Neural cell (in vitro differentiated cells): ENCODE measurements at regions not wholly inside any gene's neighbourhood (a gene's known extent, or its start where the extent isn't known, plus 50 kb on each side); places are given as distances from the start of the nearest gene placed in this dataset.

Source experiments
- H2AFZ ChIP-seq: fragments of 200-600, 300-800 bp; sonication (generic), shearing (Covaris generic); 2 replicates; pipeline ENCODE4 v1.6.0; 2014; ENCODE audit warnings: low read depth, mild to moderate bottlenecking, antibody characterized with exemption, low read length, moderate library complexity
- H3F3A ChIP-seq: fragments of 200-600 bp; shearing (Covaris generic); 2 replicates; pipeline ENCODE4 v1.6.1; 2016; ENCODE audit warnings: mild to moderate bottlenecking, moderate library complexity, mixed read lengths, antibody characterized with exemption, low read length; ENCODE audit not compliant: insufficient read depth, poor library complexity, severe bottlenecking
- H3K27ac ChIP-seq: fragments of 200-600, 300-800 bp; sonication (generic), shearing (Covaris generic); 2 replicates; pipeline ENCODE4 v1.5.1; 2014; ENCODE audit warnings: mild to moderate bottlenecking, low read length, moderate library complexity
- H3K27me3 ChIP-seq: fragments of 300-800, 200-600 bp; sonication (generic), shearing (Covaris generic); 2 replicates; pipeline ENCODE4 v1.6.0; 2014; ENCODE audit warnings: mild to moderate bottlenecking, low read depth, low read length, moderate library complexity; ENCODE audit not compliant: insufficient read depth
- H3K36me3 ChIP-seq: fragments of 300-800, 200-600 bp; sonication (generic), shearing (Covaris generic); 2 replicates; pipeline ENCODE4 v1.5.1; 2014; ENCODE audit warnings: mild to moderate bottlenecking, antibody characterized with exemption, low read length, moderate library complexity; ENCODE audit not compliant: insufficient read depth
- H3K4me2 ChIP-seq: fragments of 300-800, 200-600 bp; sonication (generic), shearing (Covaris generic); 2 replicates; pipeline ENCODE4 v1.6.0; 2014; ENCODE audit warnings: mild to moderate bottlenecking, low read length
- H3K4me3 ChIP-seq: fragments of 300-800, 200-600 bp; sonication (generic), shearing (Covaris generic); 2 replicates; pipeline ENCODE4 v1.5.1; 2014; ENCODE audit warnings: mild to moderate bottlenecking, low read length, moderate library complexity
- H3K79me2 ChIP-seq: fragments of 200-600 bp; shearing (Covaris generic); replicated peaks from 2 replicates; pipeline ENCODE4 v1.6.0; 2014; ENCODE audit warnings: mild to moderate bottlenecking, low read length, moderate library complexity; ENCODE audit not compliant: insufficient read depth
- H3K9ac ChIP-seq: fragments of 300-800, 200-600 bp; sonication (generic), shearing (Covaris generic); 2 replicates; pipeline ENCODE4 v1.6.1; 2016; ENCODE audit warnings: mild to moderate bottlenecking, low read length, mixed read lengths
- H3K9me2 ChIP-seq: fragments of 200-600 bp; shearing (Covaris generic); 2 replicates; pipeline ENCODE4 v1.6.1; 2016; ENCODE audit warnings: mild to moderate bottlenecking, low read length, mixed read lengths; ENCODE audit not compliant: insufficient read depth
- H3K9me3 ChIP-seq: fragments of 200-600, 300-800 bp; sonication (generic), shearing (Covaris generic); 2 replicates; pipeline ENCODE4 v1.6.1; 2016; ENCODE audit warnings: mild to moderate bottlenecking, mixed run types, low read length, moderate library complexity, mixed read lengths
- H4K20me1 ChIP-seq: fragments of 200-600 bp; shearing (Covaris generic); 2 replicates; pipeline ENCODE4 v1.6.1; 2016; ENCODE audit warnings: mild to moderate bottlenecking, mixed run types; ENCODE audit not compliant: insufficient read depth
- EP300 ChIP-seq: fragments of 450-650 bp; conservative IDR thresholded peaks from 2 replicates; pipeline ENCODE4 v1.6.1; 2014; ENCODE audit warnings: antibody characterized with exemption, mild to moderate bottlenecking, moderate library complexity; ENCODE audit not compliant: poor library complexity, severe bottlenecking
- EZH2 ChIP-seq: fragments of 200-600, 300-800 bp; shearing (Covaris generic), sonication (generic); IDR thresholded peaks from 2 replicates; pipeline ENCODE4 v1.6.1; 2014; ENCODE audit warnings: antibody characterized with exemption, low read length, borderline replicate concordance, mild to moderate bottlenecking; ENCODE audit not compliant: insufficient read depth, poor library complexity, severe bottlenecking
- MXI1 ChIP-seq: fragments of 450-650 bp; conservative IDR thresholded peaks from 2 replicates; pipeline ENCODE4 v1.6.1; 2014; ENCODE audit warnings: antibody characterized with exemption, mild to moderate bottlenecking; ENCODE audit not compliant: poor library complexity, severe bottlenecking
- POLR2AphosphoS5 ChIP-seq: IDR thresholded peaks from 2 replicates; pipeline ENCODE4 v1.6.1; 2012
- RAD21 ChIP-seq: fragments of 450-650 bp; conservative IDR thresholded peaks from 2 replicates; pipeline ENCODE4 v1.6.1; 2014; ENCODE audit warnings: antibody characterized with exemption, mild to moderate bottlenecking, moderate library complexity
- SMC3 ChIP-seq: fragments of 450-650 bp; conservative IDR thresholded peaks from 2 replicates; pipeline ENCODE4 v1.6.1; 2014; ENCODE audit warnings: antibody characterized with exemption, mild to moderate bottlenecking, moderate library complexity; ENCODE audit not compliant: poor library complexity
- TAF1 ChIP-seq: IDR thresholded peaks from 2 replicates; pipeline ENCODE4 v1.6.1; 2012; ENCODE audit warnings: low read depth
- TF ChIP-seq, protein P1 (sequence below): fragments of 450-650 bp; IDR thresholded peaks from 2 replicates; pipeline ENCODE4 v1.5.1; 2014; ENCODE audit warnings: antibody characterized with exemption, mild to moderate bottlenecking, moderate library complexity; ENCODE audit not compliant: poor library complexity, severe bottlenecking
- TF ChIP-seq, protein P2 (sequence below): IDR thresholded peaks from 2 replicates; pipeline ENCODE4 v1.6.1; 2012; ENCODE audit warnings: borderline replicate concordance

DNA sequence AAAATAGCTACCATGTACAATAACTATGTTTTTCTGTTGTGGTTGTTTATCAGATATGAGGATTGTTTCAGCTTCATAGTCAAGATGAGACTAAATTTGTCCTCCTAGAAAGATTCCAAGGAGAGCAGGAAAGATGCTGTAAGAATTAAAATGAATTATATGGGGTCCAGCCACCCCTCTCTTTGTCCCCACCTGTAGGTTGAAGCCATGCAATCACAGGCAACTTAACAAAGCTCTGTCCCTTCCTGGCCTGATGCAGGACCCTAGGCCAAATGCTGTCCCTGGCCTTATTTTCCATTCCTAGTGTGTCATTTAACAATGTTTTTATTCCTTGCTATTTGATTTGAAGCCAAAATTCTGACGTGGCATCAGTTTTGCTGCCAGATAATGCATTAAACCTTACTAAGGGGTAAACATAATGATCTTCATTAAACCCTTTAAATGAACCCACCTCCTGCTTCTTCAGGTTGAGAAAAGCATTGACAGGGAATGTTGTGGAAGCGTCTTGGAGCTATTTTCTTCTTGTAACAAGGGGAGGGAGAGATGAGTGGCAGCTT lies 240.9 kb upstream of the ZNF521 start (continued):
- TF ChIP-seq, protein P1, sequence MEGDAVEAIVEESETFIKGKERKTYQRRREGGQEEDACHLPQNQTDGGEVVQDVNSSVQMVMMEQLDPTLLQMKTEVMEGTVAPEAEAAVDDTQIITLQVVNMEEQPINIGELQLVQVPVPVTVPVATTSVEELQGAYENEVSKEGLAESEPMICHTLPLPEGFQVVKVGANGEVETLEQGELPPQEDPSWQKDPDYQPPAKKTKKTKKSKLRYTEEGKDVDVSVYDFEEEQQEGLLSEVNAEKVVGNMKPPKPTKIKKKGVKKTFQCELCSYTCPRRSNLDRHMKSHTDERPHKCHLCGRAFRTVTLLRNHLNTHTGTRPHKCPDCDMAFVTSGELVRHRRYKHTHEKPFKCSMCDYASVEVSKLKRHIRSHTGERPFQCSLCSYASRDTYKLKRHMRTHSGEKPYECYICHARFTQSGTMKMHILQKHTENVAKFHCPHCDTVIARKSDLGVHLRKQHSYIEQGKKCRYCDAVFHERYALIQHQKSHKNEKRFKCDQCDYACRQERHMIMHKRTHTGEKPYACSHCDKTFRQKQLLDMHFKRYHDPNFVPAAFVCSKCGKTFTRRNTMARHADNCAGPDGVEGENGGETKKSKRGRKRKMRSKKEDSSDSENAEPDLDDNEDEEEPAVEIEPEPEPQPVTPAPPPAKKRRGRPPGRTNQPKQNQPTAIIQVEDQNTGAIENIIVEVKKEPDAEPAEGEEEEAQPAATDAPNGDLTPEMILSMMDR: no peak

DNA sequence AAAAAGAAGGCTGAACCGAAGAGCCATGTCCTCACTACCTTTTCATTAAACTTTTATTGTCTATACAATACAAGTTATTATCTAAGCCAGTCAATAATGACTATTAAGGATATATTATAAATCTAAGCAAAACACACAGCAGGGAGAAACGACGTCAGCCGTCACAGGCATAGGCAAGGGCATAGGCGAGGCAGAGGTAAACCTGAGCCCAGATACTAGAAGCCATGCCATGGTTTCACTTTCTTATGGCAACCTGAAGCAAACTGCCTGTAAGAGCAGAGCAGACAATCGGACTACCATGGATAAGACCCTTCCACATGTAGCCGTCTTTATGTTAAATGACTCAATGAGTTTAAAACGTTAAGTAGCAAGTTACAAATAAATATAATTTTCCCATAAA lies 238.5 kb upstream of the ZNF521 start:
- no peaks in the 10 kb centered on the region for H3K36me3 ChIP-seq
- no peaks in the 10 kb centered on the region for H3K79me2 ChIP-seq
- H3F3A ChIP-seq: no peaks in the 10 kb centered on the region

DNA sequence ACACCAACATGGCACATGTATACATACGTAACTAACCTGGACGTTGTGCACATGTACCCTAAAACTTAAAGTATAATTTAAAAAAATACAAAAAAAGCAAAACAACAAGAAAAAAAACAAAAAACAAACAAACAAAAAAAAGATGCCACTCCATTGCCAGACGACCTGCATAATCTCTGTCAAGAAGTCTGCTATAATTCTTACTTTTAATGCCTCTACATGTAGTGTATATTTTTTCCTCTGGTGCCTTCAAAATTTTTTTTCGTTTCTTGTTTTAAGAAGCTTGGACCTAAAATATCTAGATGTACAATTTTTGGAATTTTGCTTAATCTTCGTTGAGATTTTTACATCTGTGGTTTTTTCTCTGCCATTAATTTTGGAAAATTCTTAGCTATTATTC lies 235.6 kb upstream of the ZNF521 start:
- no peak overlapping the region for H3K4me3 ChIP-seq
- H4K20me1 ChIP-seq: no peaks in the 10 kb centered on the region
- H2AFZ ChIP-seq: no peak overlapping the region
- H3K9ac ChIP-seq: no peak overlapping the region
- no peaks in the 10 kb centered on the region for H3K79me2 ChIP-seq
- no peak overlapping the region for H3K4me2 ChIP-seq
- H3K27me3 ChIP-seq: no peaks in the 10 kb centered on the region
- H3K36me3 ChIP-seq: no peaks in the 10 kb centered on the region
- no peak overlapping the region for H3K27ac ChIP-seq
- peaks cover 5% of the 10 kb centered on the region for H3K9me3 ChIP-seq
- H3K9me2 ChIP-seq: no peaks in the 10 kb centered on the region
- no peaks in the 10 kb centered on the region for H3F3A ChIP-seq
- TF ChIP-seq POLR2AphosphoS5 (no peak), TAF1 (no peak), EP300 (no peak), MXI1 (no peak), SMC3 (no peak), EZH2 (no peak), RAD21 (no peak)
- TF ChIP-seq, protein P2, sequence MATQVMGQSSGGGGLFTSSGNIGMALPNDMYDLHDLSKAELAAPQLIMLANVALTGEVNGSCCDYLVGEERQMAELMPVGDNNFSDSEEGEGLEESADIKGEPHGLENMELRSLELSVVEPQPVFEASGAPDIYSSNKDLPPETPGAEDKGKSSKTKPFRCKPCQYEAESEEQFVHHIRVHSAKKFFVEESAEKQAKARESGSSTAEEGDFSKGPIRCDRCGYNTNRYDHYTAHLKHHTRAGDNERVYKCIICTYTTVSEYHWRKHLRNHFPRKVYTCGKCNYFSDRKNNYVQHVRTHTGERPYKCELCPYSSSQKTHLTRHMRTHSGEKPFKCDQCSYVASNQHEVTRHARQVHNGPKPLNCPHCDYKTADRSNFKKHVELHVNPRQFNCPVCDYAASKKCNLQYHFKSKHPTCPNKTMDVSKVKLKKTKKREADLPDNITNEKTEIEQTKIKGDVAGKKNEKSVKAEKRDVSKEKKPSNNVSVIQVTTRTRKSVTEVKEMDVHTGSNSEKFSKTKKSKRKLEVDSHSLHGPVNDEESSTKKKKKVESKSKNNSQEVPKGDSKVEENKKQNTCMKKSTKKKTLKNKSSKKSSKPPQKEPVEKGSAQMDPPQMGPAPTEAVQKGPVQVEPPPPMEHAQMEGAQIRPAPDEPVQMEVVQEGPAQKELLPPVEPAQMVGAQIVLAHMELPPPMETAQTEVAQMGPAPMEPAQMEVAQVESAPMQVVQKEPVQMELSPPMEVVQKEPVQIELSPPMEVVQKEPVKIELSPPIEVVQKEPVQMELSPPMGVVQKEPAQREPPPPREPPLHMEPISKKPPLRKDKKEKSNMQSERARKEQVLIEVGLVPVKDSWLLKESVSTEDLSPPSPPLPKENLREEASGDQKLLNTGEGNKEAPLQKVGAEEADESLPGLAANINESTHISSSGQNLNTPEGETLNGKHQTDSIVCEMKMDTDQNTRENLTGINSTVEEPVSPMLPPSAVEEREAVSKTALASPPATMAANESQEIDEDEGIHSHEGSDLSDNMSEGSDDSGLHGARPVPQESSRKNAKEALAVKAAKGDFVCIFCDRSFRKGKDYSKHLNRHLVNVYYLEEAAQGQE: no peak

More for the DNA sequence above, 238.5 kb upstream of the ZNF521 start:
- no peak overlapping the region for H2AFZ ChIP-seq
- no peak overlapping the region for H3K4me3 ChIP-seq
- no peak overlapping the region for H3K9ac ChIP-seq
- H3K27me3 ChIP-seq: no peaks in the 10 kb centered on the region
- peaks cover 5% of the 10 kb centered on the region for H3K9me3 ChIP-seq
- no peak overlapping the region for H3K4me2 ChIP-seq
- no peaks in the 10 kb centered on the region for H4K20me1 ChIP-seq
- TF ChIP-seq, protein P1: no peak
- no peak for TF ChIP-seq MXI1
- TF ChIP-seq, protein P2: no peak
- no peak for TF ChIP-seq EP300
- TF ChIP-seq EZH2: no peak
- TF ChIP-seq RAD21: no peak
- TF ChIP-seq SMC3: no peak
- H3K9me2 ChIP-seq: no peaks in the 10 kb centered on the region
- H3K27ac ChIP-seq: no peak overlapping the region
